ENCODE measurements at regions not wholly inside any gene's neighbourhood (a gene's known extent, or its start where the extent isn't known, plus 50 kb on each side); places are given as distances from the start of the nearest gene placed in this dataset.

DNA sequence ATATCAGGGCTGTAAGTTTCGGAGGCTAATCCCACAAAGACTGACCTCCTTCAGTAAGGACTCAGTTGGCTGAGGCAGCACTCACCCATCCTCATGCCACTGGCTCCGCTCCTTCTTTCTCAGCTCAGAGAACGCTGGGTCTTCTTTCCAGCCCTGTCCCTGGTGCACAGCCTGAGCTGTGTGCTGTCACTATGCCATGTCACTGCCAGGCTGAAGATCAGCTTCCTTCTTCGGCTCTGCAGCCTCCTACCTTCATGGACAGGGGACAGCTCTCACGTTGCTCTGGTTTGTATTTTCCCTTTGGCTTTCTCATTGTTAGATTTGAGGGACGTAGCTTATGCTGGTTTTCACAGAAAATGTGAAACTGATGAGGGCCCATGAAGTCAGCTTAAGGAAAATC lies 437.3 kb downstream of the GLRX3 start:
- Mint-ChIP-seq H3K27me3 (no peaks in the 10 kb centered on the region), H3K9me3 (no peaks in the 10 kb centered on the region), H3K4me1 (no peaks in the 10 kb centered on the region), H3K27ac (no peak overlapping the region), H3K4me3 (no peak overlapping the region), H3K36me3 (ENCODE audit: low read depth) (no peaks in the 10 kb centered on the region)
- ChIA-PET CTCF (no interaction called here), POLR2A (no interaction called here)
- no peak for DNase-seq

DNA sequence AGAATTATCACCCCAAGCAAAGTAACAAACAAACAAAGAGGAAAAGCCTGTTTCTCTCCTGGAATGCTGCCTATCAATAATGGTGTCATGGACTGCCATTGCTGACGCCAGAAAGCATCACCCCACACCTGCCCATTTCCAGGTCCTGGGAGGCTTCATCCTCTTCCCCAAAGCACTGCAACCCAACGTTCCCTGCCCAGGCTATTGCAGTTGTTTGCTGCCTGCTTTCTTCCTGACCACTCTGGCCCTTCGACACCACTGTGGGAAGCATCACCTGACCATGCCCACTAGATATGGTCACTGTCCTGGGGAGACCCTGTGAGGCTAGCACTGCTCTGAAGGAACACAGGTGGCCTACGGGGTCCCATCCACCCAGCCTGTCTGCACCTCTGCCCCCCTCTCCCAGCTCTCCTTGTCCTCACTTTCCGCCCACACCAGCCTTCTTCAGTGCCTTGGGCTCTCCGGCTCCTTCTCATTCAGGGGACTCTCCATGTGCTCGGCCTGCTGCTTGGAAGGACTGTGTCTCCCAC lies 439.6 kb downstream of the GLRX3 start:
- Mint-ChIP-seq H3K27ac (no peak overlapping the region), H3K4me3 (no peak overlapping the region), H3K36me3 (ENCODE audit: low read depth) (no peaks in the 10 kb centered on the region), H3K4me1 (no peaks in the 10 kb centered on the region), H3K27me3 (no peaks in the 10 kb centered on the region), H3K9me3 (no peaks in the 10 kb centered on the region)
- DNase-seq, result no peak
- POLR2A ChIA-PET, result no interaction called here
- CTCF ChIA-PET, result no interaction called here

DNA sequence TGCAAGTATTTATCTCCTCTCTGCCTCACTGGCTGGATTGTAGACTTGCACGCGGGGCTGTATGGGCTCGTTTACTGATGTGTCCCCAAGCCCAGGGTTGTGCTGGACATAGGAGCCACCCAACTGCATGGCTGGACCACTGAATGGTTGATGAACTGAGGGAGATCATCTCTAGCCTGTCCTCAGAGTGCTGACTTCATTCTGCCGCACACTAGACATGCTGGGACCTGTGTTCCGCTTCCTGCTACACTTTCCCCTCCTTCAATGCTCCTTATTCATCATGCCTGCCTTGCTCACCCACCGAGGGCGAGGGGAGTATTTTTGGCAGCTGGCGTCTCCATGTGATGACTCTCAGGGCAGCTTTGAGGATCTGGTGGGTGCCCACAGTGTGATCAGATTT lies 440.2 kb downstream of the GLRX3 start:
- ChIA-PET CTCF (no interaction called here), POLR2A (no interaction called here)
- no peak overlapping the region for H3K27ac Mint-ChIP-seq
- no peaks in the 10 kb centered on the region for H3K9me3 Mint-ChIP-seq
- no peaks in the 10 kb centered on the region for H3K27me3 Mint-ChIP-seq
- DNase-seq, result no peak
- H3K4me1 Mint-ChIP-seq, result no peaks in the 10 kb centered on the region
- H3K4me3 Mint-ChIP-seq, result no peak overlapping the region
- H3K36me3 Mint-ChIP-seq (ENCODE audit: low read depth), result no peaks in the 10 kb centered on the region

DNA sequence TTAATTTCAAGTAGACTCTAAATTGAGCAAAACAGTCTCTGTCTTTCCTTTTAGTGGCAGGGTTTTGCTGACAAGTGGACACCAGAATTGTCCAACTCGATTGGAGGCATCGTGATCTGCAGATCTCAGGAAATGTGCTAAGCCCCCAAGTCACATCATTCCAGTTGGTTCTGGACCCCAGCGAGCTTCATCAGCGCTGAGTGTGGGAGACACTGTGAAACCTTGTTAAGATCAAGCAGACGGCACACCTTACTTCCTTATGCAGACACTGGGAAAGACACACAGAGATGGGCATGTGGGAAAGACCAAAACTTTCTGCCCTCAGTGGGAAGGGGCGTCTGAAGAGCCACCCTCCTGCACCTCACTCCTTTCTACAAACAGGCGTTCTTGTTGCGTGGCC lies 440.8 kb downstream of the GLRX3 start:
- H3K4me1 Mint-ChIP-seq, result no peaks in the 10 kb centered on the region
- no peaks in the 10 kb centered on the region for H3K36me3 Mint-ChIP-seq (ENCODE audit: low read depth)
- ChIA-PET POLR2A (no interaction called here), CTCF (no interaction called here)
- no peak overlapping the region for H3K27ac Mint-ChIP-seq
- DNase-seq, result no peak
- no peaks in the 10 kb centered on the region for H3K9me3 Mint-ChIP-seq
- no peak overlapping the region for H3K4me3 Mint-ChIP-seq
- no peaks in the 10 kb centered on the region for H3K27me3 Mint-ChIP-seq

DNA sequence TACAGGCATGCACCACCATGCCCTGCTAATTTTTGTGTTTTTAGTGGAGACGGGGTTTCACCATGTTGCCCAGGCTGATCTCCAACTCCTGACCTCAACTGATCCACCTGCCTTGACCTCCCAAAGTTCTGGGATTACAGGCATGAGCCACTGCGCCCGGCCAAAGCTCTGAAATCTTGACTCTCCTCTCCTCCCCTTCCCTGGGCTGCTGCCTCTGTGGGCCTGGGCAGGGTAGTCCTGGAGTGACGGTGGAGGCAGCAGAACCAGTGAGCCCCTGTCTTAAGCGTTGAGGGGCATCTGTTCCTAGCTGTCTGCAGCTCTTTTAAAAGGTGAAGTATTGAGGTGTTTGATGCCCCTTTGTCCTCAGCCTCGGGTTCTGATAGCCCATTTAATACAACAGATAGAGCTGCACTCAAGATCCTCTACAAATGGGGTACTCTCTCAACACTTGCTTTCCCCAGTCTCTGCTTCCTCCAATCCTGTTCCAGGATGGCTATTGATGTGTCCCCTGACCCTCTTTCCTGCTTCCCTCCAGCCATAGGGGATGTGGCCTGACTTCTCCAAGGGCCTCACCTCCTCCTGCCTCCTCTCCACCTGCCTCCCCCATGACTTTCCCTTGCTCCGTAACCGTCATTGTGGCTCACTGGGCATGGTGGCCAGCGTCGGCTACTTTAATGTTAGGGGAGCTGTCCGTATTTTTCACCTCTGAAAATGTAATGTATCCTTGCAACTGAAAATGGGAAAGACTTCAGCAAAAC lies 442.5 kb downstream of the GLRX3 start:
- POLR2A ChIA-PET, result no interaction called here
- no peak overlapping the region for H3K27ac Mint-ChIP-seq
- CTCF ChIA-PET, result no interaction called here
- no peak overlapping the region for H3K4me3 Mint-ChIP-seq
- no peaks in the 10 kb centered on the region for H3K9me3 Mint-ChIP-seq
- no peaks in the 10 kb centered on the region for H3K36me3 Mint-ChIP-seq (ENCODE audit: low read depth)
- H3K4me1 Mint-ChIP-seq, result no peaks in the 10 kb centered on the region
- DNase-seq, result no peak
- H3K27me3 Mint-ChIP-seq, result no peaks in the 10 kb centered on the region

DNA sequence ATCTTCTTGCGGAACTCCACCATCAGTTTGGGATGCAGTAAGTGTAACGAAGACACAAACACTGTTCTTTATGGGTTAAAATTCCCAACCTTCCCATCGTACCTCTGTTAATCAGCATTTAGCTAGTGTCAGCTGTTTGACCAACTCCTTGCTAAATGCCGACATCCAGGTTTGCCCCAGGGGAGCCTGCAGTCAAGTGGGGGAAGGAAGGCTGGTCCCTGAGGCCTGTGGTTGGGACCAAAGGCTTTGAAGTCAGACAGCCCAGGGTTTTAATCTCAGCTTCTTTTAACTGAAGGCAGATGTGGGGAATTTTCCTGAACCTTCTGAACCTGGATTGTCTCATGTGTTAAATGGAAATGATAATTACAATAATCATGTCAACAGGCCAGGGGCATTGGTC lies 443.7 kb downstream of the GLRX3 start:
- ChIA-PET CTCF (no interaction called here), POLR2A (no interaction called here)

DNA sequence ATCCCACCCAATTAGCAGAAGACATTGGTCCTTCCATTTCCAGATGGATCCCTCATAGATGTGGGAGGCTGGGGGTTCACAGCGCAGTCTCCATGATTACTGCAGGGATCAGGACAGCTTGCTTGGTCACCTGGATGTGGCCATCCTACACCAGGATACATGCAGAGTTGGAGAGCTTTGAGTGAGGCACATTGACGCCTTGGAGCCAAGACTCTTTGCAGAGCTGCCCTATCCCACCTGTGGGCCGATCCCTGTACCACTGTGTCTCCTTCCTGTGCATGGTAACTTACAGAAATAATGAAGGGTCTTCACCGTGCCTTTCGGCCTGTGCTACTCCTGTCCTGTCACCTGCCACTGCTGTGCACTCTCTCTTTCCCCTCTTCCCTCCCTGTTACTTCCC lies 444.8 kb downstream of the GLRX3 start:
- no peaks in the 10 kb centered on the region for H3K36me3 Mint-ChIP-seq (ENCODE audit: low read depth)
- ChIA-PET CTCF (no interaction called here), POLR2A (no interaction called here)
- H3K9me3 Mint-ChIP-seq, result no peaks in the 10 kb centered on the region
- no peaks in the 10 kb centered on the region for H3K4me1 Mint-ChIP-seq
- H3K4me3 Mint-ChIP-seq, result no peak overlapping the region
- H3K27ac Mint-ChIP-seq, result no peak overlapping the region
- no peaks in the 10 kb centered on the region for H3K27me3 Mint-ChIP-seq
- no peak for DNase-seq

More for the DNA sequence above, 443.7 kb downstream of the GLRX3 start:
- no peaks in the 10 kb centered on the region for H3K27me3 Mint-ChIP-seq
- H3K4me1 Mint-ChIP-seq, result no peaks in the 10 kb centered on the region
- no peaks in the 10 kb centered on the region for H3K36me3 Mint-ChIP-seq (ENCODE audit: low read depth)
- DNase-seq, result no peak
- H3K27ac Mint-ChIP-seq, result no peak overlapping the region
- H3K4me3 Mint-ChIP-seq, result no peak overlapping the region
- no peaks in the 10 kb centered on the region for H3K9me3 Mint-ChIP-seq

DNA sequence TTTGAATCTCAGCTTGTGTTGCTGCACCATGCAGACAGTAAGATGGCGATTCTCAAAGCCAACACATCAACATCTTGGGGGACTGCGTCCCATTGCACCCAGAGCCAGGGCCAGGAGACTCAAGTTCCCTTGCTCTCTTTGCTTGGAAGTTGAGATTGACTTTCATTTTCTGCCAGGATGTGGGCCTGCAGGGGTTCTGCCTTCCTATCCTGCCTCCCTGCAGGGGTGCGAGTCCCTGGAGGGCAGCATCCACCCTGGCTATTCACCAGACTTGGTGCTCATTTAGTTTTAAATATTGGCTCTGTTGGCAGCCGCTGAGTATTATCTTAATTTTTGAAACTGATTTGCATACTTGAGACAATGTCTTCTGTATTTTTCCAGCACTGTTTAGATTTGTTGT lies 451.5 kb downstream of the GLRX3 start:
- Mint-ChIP-seq H3K4me3 (no peak overlapping the region), H3K27ac (no peak overlapping the region), H3K36me3 (ENCODE audit: low read depth) (no peaks in the 10 kb centered on the region), H3K4me1 (no peaks in the 10 kb centered on the region), H3K27me3 (no peaks in the 10 kb centered on the region), H3K9me3 (no peaks in the 10 kb centered on the region)
- ChIA-PET POLR2A (no interaction called here), CTCF (no interaction called here)
- no peak for DNase-seq

DNA sequence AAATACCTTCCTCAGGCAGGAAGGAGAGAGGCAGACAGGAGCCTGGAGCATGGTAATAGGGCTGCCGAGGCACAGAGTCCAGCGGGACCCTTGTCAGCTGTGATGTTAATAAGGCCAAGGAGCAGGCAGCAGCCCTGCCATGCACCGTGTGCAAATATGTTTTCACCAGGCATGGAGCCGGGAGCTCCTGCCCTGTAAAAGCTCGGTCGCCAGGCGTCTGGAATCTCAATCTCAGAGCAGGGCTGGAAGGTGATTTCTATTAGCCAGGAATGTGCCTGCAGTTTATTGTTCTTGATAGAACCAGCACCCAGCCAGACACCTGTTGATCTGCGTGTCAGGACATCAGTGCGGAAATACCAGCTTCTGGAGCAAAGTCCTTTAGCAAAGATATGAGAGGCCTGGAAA lies 469.8 kb downstream of the GLRX3 start:
- Mint-ChIP-seq H3K36me3 (ENCODE audit: low read depth) (no peaks in the 10 kb centered on the region), H3K4me1 (no peaks in the 10 kb centered on the region), H3K4me3 (no peak overlapping the region), H3K27me3 (no peaks in the 10 kb centered on the region), H3K27ac (no peak overlapping the region), H3K9me3 (no peaks in the 10 kb centered on the region)
- CTCF ChIA-PET, result no interaction called here
- DNase-seq, result no peak
- POLR2A ChIA-PET, result no interaction called here

DNA sequence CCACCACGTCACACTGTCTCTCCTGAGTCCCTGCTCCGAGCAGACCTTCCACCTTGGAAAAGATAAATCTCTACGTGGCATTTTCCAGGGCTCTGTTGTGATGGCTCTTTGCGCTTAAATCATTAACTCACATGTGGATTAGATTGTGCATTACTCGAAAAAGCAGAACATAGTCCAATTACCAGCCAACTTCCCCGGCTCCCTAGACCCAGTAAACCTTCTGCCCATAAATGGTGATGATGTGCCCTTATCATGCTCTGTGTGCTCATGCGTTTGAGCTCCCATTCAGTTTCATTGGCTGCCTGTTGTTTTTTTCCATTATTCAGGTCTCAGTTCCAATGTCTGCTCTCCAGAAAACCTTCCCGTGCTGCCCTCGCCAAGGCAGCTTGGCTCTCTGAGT lies 471.2 kb downstream of the GLRX3 start:
- Mint-ChIP-seq H3K27ac (no peak overlapping the region), H3K4me3 (no peak overlapping the region), H3K27me3 (no peaks in the 10 kb centered on the region), H3K9me3 (peaks cover 2% of the 10 kb centered on the region), H3K36me3 (ENCODE audit: low read depth) (no peaks in the 10 kb centered on the region), H3K4me1 (no peaks in the 10 kb centered on the region)
- CTCF ChIA-PET, result interaction anchor here (0.7 kb wide), 1 partner anchor 867 kb away, joined by 3 read pairs; no protein-coding TSS in a partner anchor
- DNase-seq, result no peak
- POLR2A ChIA-PET, result no interaction called here

DNA sequence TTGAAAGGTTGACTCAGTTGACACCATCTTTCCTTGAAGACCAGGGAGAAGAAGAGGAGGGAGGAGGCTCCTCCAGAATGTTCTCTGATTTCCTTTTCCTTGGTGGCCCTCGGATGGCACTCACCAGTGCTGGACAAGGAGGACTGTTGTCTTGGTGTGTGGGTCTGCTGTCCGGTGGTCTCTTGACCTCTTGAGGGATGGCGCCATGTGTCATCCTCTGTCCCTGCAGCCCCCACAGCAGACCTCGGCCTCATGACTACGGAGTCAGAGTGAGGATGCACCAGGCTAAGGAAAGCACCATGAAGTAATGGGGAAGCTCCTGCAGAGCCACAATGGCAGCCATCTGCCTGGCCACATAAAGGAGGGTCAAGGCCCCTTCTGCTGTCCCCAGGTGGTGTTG lies 475.0 kb downstream of the GLRX3 start:
- CTCF ChIA-PET, result no interaction called here
- no peaks in the 10 kb centered on the region for H3K4me1 Mint-ChIP-seq

DNA sequence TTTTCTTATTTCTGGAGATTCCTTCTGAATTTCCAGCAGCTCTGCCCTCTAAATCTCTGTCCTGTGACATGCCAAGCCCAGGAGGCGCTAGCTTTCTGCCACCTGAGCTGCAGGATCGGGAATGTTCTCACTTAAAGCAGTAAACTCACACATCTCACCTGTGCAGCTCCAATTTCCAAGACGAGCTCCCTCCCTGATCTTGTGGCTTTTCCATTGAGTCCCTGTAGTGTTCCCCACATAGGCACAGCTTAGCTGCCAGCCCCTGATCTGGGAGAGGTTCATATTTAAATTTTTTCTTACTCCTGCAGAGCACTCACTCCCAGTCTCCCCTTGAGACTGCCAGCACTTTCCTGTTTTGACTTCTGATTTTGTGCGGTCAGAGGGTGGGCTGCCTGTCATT lies 479.3 kb downstream of the GLRX3 start:
- ChIA-PET CTCF (no interaction called here), POLR2A (no interaction called here)
- Mint-ChIP-seq H3K27me3 (peaks cover 10% of the 10 kb centered on the region), H3K4me1 (no peaks in the 10 kb centered on the region), H3K9me3 (peaks cover 2% of the 10 kb centered on the region), H3K36me3 (ENCODE audit: low read depth) (no peaks in the 10 kb centered on the region), H3K27ac (no peak overlapping the region), H3K4me3 (no peak overlapping the region)
- no peak for DNase-seq

More for the DNA sequence above, 475.0 kb downstream of the GLRX3 start:
- Mint-ChIP-seq H3K27ac (no peak overlapping the region), H3K9me3 (peaks cover 2% of the 10 kb centered on the region), H3K27me3 (no peaks in the 10 kb centered on the region), H3K36me3 (ENCODE audit: low read depth) (no peaks in the 10 kb centered on the region), H3K4me3 (no peak overlapping the region)
- POLR2A ChIA-PET, result no interaction called here
- no peak for DNase-seq

DNA sequence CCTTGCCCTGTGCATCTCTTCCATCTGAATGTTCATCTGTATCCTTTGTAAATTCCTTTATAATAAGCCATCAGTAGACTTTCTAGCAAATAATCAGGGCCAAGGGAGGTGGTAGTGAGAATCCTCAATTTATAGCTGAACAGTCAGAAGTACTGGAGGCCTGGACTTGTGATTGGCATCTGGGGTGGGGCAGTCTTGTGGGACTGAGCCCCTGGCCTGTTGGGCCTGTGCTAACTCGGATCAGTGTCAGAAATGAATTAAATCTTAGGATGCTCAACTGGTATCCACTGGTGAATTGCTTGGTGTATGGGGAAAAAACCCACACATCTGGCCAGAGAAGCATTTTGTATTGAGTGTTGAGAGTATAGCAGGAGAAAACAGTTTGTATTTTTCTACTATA lies 481.8 kb downstream of the GLRX3 start:
- H3K9me3 Mint-ChIP-seq, result no peaks in the 10 kb centered on the region
- ChIA-PET POLR2A (no interaction called here), CTCF (no interaction called here)
- H3K36me3 Mint-ChIP-seq (ENCODE audit: low read depth), result no peaks in the 10 kb centered on the region
- H3K27me3 Mint-ChIP-seq, result peaks cover 10% of the 10 kb centered on the region
- H3K27ac Mint-ChIP-seq, result no peak overlapping the region
- DNase-seq, result no peak
- no peak overlapping the region for H3K4me3 Mint-ChIP-seq
- no peaks in the 10 kb centered on the region for H3K4me1 Mint-ChIP-seq

DNA sequence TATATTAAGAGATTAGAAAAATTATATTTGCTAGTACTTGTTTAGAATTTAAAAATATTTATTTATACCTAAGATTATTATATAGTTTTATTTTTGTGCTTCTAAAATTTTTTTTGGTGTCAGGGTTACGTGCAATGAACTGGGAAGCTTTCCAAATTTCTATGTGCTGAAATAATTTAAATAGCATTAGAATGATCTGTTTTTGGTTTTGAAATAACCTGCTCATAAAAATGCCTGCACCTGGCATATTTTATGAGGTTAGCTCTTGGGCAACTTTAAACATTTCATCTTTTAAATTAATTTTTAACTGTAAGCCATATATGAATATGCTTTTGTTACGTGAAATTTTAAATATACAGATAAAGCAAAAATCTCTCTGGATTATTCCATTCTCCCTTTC lies 482.5 kb downstream of the GLRX3 start:
- Mint-ChIP-seq H3K9me3 (no peaks in the 10 kb centered on the region), H3K27ac (no peak overlapping the region), H3K4me3 (no peak overlapping the region), H3K27me3 (peaks cover 10% of the 10 kb centered on the region), H3K36me3 (ENCODE audit: low read depth) (no peaks in the 10 kb centered on the region), H3K4me1 (no peaks in the 10 kb centered on the region)
- DNase-seq, result no peak
- ChIA-PET POLR2A (no interaction called here), CTCF (no interaction called here)
